Neural cell (in vitro differentiated cells): ENCODE measurements at regions not wholly inside any gene's neighbourhood (a gene's known extent, or its start where the extent isn't known, plus 50 kb on each side); places are given as distances from the start of the nearest gene placed in this dataset.

Experiments
- H2AFZ ChIP-seq: fragments of 200-600, 300-800 bp; sonication (generic), shearing (Covaris generic); 2 replicates; pipeline ENCODE4 v1.6.0; 2014; ENCODE audit warnings: low read depth, mild to moderate bottlenecking, antibody characterized with exemption, low read length, moderate library complexity
- H3F3A ChIP-seq: fragments of 200-600 bp; shearing (Covaris generic); 2 replicates; pipeline ENCODE4 v1.6.1; 2016; ENCODE audit warnings: mild to moderate bottlenecking, moderate library complexity, mixed read lengths, antibody characterized with exemption, low read length; ENCODE audit not compliant: insufficient read depth, poor library complexity, severe bottlenecking
- H3K27ac ChIP-seq: fragments of 200-600, 300-800 bp; sonication (generic), shearing (Covaris generic); 2 replicates; pipeline ENCODE4 v1.5.1; 2014; ENCODE audit warnings: mild to moderate bottlenecking, low read length, moderate library complexity
- H3K27me3 ChIP-seq: fragments of 300-800, 200-600 bp; sonication (generic), shearing (Covaris generic); 2 replicates; pipeline ENCODE4 v1.6.0; 2014; ENCODE audit warnings: mild to moderate bottlenecking, low read depth, low read length, moderate library complexity; ENCODE audit not compliant: insufficient read depth
- H3K36me3 ChIP-seq: fragments of 300-800, 200-600 bp; sonication (generic), shearing (Covaris generic); 2 replicates; pipeline ENCODE4 v1.5.1; 2014; ENCODE audit warnings: mild to moderate bottlenecking, antibody characterized with exemption, low read length, moderate library complexity; ENCODE audit not compliant: insufficient read depth
- H3K4me2 ChIP-seq: fragments of 300-800, 200-600 bp; sonication (generic), shearing (Covaris generic); 2 replicates; pipeline ENCODE4 v1.6.0; 2014; ENCODE audit warnings: mild to moderate bottlenecking, low read length
- H3K4me3 ChIP-seq: fragments of 300-800, 200-600 bp; sonication (generic), shearing (Covaris generic); 2 replicates; pipeline ENCODE4 v1.5.1; 2014; ENCODE audit warnings: mild to moderate bottlenecking, low read length, moderate library complexity
- H3K79me2 ChIP-seq: fragments of 200-600 bp; shearing (Covaris generic); replicated peaks from 2 replicates; pipeline ENCODE4 v1.6.0; 2014; ENCODE audit warnings: mild to moderate bottlenecking, low read length, moderate library complexity; ENCODE audit not compliant: insufficient read depth
- H3K9ac ChIP-seq: fragments of 300-800, 200-600 bp; sonication (generic), shearing (Covaris generic); 2 replicates; pipeline ENCODE4 v1.6.1; 2016; ENCODE audit warnings: mild to moderate bottlenecking, low read length, mixed read lengths
- H3K9me2 ChIP-seq: fragments of 200-600 bp; shearing (Covaris generic); 2 replicates; pipeline ENCODE4 v1.6.1; 2016; ENCODE audit warnings: mild to moderate bottlenecking, low read length, mixed read lengths; ENCODE audit not compliant: insufficient read depth
- H3K9me3 ChIP-seq: fragments of 200-600, 300-800 bp; sonication (generic), shearing (Covaris generic); 2 replicates; pipeline ENCODE4 v1.6.1; 2016; ENCODE audit warnings: mild to moderate bottlenecking, mixed run types, low read length, moderate library complexity, mixed read lengths
- H4K20me1 ChIP-seq: fragments of 200-600 bp; shearing (Covaris generic); 2 replicates; pipeline ENCODE4 v1.6.1; 2016; ENCODE audit warnings: mild to moderate bottlenecking, mixed run types; ENCODE audit not compliant: insufficient read depth
- CTCF ChIP-seq: fragments of 450-650 bp; IDR thresholded peaks from 2 replicates; pipeline ENCODE4 v1.5.1; 2014; ENCODE audit warnings: antibody characterized with exemption, mild to moderate bottlenecking, moderate library complexity; ENCODE audit not compliant: poor library complexity, severe bottlenecking
- EP300 ChIP-seq: fragments of 450-650 bp; conservative IDR thresholded peaks from 2 replicates; pipeline ENCODE4 v1.6.1; 2014; ENCODE audit warnings: antibody characterized with exemption, mild to moderate bottlenecking, moderate library complexity; ENCODE audit not compliant: poor library complexity, severe bottlenecking
- EZH2 ChIP-seq: fragments of 200-600, 300-800 bp; shearing (Covaris generic), sonication (generic); IDR thresholded peaks from 2 replicates; pipeline ENCODE4 v1.6.1; 2014; ENCODE audit warnings: antibody characterized with exemption, low read length, borderline replicate concordance, mild to moderate bottlenecking; ENCODE audit not compliant: insufficient read depth, poor library complexity, severe bottlenecking
- MXI1 ChIP-seq: fragments of 450-650 bp; conservative IDR thresholded peaks from 2 replicates; pipeline ENCODE4 v1.6.1; 2014; ENCODE audit warnings: antibody characterized with exemption, mild to moderate bottlenecking; ENCODE audit not compliant: poor library complexity, severe bottlenecking
- POLR2AphosphoS5 ChIP-seq: IDR thresholded peaks from 2 replicates; pipeline ENCODE4 v1.6.1; 2012
- RAD21 ChIP-seq: fragments of 450-650 bp; conservative IDR thresholded peaks from 2 replicates; pipeline ENCODE4 v1.6.1; 2014; ENCODE audit warnings: antibody characterized with exemption, mild to moderate bottlenecking, moderate library complexity
- REST ChIP-seq: IDR thresholded peaks from 2 replicates; pipeline ENCODE4 v1.6.1; 2012; ENCODE audit warnings: borderline replicate concordance
- SMC3 ChIP-seq: fragments of 450-650 bp; conservative IDR thresholded peaks from 2 replicates; pipeline ENCODE4 v1.6.1; 2014; ENCODE audit warnings: antibody characterized with exemption, mild to moderate bottlenecking, moderate library complexity; ENCODE audit not compliant: poor library complexity
- TAF1 ChIP-seq: IDR thresholded peaks from 2 replicates; pipeline ENCODE4 v1.6.1; 2012; ENCODE audit warnings: low read depth

- H3K9me2 ChIP-seq, result no peaks in the 10 kb centered on the region
- TF ChIP-seq POLR2AphosphoS5 (no peak), EP300 (no peak), TAF1 (no peak), CTCF (no peak), REST (no peak), EZH2 (no peak), MXI1 (no peak), SMC3 (no peak), RAD21 (no peak)
- no peak overlapping the region for H3K4me2 ChIP-seq
- H3K9me3 ChIP-seq, result no peaks in the 10 kb centered on the region
- H2AFZ ChIP-seq, result no peak overlapping the region
- H4K20me1 ChIP-seq, result no peaks in the 10 kb centered on the region
- no peak overlapping the region for H3K9ac ChIP-seq
- no peak overlapping the region for H3K4me3 ChIP-seq
- no peak overlapping the region for H3K27ac ChIP-seq
- no peaks in the 10 kb centered on the region for H3K79me2 ChIP-seq
- no peaks in the 10 kb centered on the region for H3F3A ChIP-seq
- no peaks in the 10 kb centered on the region for H3K36me3 ChIP-seq
- no peaks in the 10 kb centered on the region for H3K27me3 ChIP-seq
These were observed 1685.9 kb upstream of the TENM3 start for GRCh38 chr4:180557348-180557747.

GRCh38 chr4:180557950-180558349, 1685.3 kb upstream of the TENM3 start:
- Histone ChIP-seq H3K9me2 (no peaks in the 10 kb centered on the region), H3K9me3 (no peaks in the 10 kb centered on the region), H3K36me3 (no peaks in the 10 kb centered on the region), H3F3A (no peaks in the 10 kb centered on the region), H3K79me2 (no peaks in the 10 kb centered on the region), H2AFZ (no peak overlapping the region), H4K20me1 (no peaks in the 10 kb centered on the region), H3K27me3 (no peaks in the 10 kb centered on the region), H3K9ac (no peak overlapping the region), H3K4me3 (no peak overlapping the region), H3K4me2 (no peak overlapping the region), H3K27ac (no peak overlapping the region)
- TF ChIP-seq MXI1, result no peak

- H3K9me2 ChIP-seq, result no peaks in the 10 kb centered on the region
- no peak overlapping the region for H3K4me2 ChIP-seq
- H3K4me3 ChIP-seq, result no peak overlapping the region
- H4K20me1 ChIP-seq, result no peaks in the 10 kb centered on the region
- H3K9ac ChIP-seq, result no peak overlapping the region
- H3K9me3 ChIP-seq, result no peaks in the 10 kb centered on the region
- H3K27me3 ChIP-seq, result no peaks in the 10 kb centered on the region
- H3K79me2 ChIP-seq, result no peaks in the 10 kb centered on the region
- no peak overlapping the region for H3K27ac ChIP-seq
- no peak for TF ChIP-seq EP300
- TF ChIP-seq RAD21, result no peak
- TF ChIP-seq REST, result no peak
- TF ChIP-seq TAF1, result no peak
- TF ChIP-seq POLR2AphosphoS5, result no peak
- no peak for TF ChIP-seq MXI1
- no peak for TF ChIP-seq EZH2
- no peak for TF ChIP-seq CTCF
- TF ChIP-seq SMC3, result no peak
- no peak overlapping the region for H2AFZ ChIP-seq
- no peaks in the 10 kb centered on the region for H3K36me3 ChIP-seq
- no peaks in the 10 kb centered on the region for H3F3A ChIP-seq
These were observed 1684.8 kb upstream of the TENM3 start for GRCh38 chr4:180558427-180558826.
